ENCODE measurements at regions not wholly inside any gene's neighbourhood (a gene's known extent, or its start where the extent isn't known, plus 50 kb on each side); places are given as distances from the start of the nearest gene placed in this dataset.

DNA sequence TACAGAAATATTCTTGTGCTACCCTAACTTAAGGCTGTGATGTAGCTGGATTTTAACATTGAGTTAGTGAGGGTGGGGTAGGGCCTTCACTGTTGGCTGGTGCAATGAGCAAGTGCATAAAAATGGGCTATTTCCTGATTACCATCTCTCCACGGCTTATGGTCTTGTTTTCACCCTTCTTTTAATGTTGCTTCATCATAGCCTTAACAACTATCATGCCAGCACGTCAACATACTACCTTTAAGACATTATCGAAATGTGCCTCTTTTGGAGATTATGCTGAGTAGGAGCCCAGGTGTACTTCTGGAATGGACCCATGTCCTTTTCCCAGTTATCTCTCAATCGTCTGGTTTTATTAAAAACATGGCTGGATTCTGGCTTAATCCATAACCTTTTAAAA is 350.9 kb upstream of the ACTBL2 start:
- no peak for TF ChIP-seq CTCF (IDR thresholded peaks at IDR 0.05)
- TF ChIP-seq POLR2A (IDR thresholded peaks at IDR 0.05), result no peak
- no peak for TF ChIP-seq POLR2AphosphoS5 (IDR thresholded peaks at IDR 0.05)
